ENCODE measurements at regions not wholly inside any gene's neighbourhood (a gene's known extent, or its start where the extent isn't known, plus 50 kb on each side); places are given as distances from the start of the nearest gene placed in this dataset.

- TF ChIP-seq EP300 (conservative IDR thresholded peaks at IDR 0.05; ENCODE audit: poor library complexity, severe bottlenecking) (no peak), POLR2AphosphoS5 (IDR thresholded peaks at IDR 0.05) (no peak), TAF1 (IDR thresholded peaks at IDR 0.05; ENCODE audit: low read depth) (no peak), EZH2 (IDR thresholded peaks at IDR 0.05; ENCODE audit: borderline replicate concordance, insufficient read depth, low read length, poor library complexity, severe bottlenecking) (no peak)
- TF ChIP-seq, protein P1, sequence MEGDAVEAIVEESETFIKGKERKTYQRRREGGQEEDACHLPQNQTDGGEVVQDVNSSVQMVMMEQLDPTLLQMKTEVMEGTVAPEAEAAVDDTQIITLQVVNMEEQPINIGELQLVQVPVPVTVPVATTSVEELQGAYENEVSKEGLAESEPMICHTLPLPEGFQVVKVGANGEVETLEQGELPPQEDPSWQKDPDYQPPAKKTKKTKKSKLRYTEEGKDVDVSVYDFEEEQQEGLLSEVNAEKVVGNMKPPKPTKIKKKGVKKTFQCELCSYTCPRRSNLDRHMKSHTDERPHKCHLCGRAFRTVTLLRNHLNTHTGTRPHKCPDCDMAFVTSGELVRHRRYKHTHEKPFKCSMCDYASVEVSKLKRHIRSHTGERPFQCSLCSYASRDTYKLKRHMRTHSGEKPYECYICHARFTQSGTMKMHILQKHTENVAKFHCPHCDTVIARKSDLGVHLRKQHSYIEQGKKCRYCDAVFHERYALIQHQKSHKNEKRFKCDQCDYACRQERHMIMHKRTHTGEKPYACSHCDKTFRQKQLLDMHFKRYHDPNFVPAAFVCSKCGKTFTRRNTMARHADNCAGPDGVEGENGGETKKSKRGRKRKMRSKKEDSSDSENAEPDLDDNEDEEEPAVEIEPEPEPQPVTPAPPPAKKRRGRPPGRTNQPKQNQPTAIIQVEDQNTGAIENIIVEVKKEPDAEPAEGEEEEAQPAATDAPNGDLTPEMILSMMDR (IDR thresholded peaks at IDR 0.05; ENCODE audit: poor library complexity, severe bottlenecking): no peak
Measured at GRCh38 chr1:73564294-73564693, 633.7 kb downstream of the LRRIQ3 start.
